ENCODE measurements at regions not wholly inside any gene's neighbourhood (a gene's known extent, or its start where the extent isn't known, plus 50 kb on each side); places are given as distances from the start of the nearest gene placed in this dataset.
"Not testable (repeated sequence)": the region's sequence is repeated elsewhere in the genome, so short reads cannot be mapped to it uniquely, and the experiment has no call there.

DNA sequence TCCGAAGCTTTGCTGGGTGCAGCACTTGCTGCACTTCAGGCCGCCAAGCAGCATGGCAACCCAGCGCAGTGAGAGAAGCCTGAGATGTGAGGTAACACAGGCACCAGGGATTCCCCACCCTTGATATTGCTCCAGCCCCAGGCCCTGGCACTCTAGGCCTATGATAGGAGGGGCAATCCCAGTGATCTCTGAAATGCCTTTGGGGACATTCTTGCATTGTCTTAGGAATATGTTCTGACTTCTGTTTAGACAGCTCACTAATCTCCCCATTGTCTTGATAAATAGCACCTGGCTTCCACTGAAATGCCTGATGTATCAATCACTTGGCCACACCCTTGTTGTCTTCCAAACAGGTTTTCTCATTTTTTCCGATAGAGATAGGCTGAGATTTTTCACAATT, 102.8 kb downstream of the SOX14 start:
- no peak for TF ChIP-seq CTCF (IDR thresholded peaks at IDR 0.05)
- no peak for DNase-seq (ENCODE audit: low spot score)
- no peak overlapping the region for H3K4me3 ChIP-seq
- no peak overlapping the region for H3K27ac ChIP-seq

- no peak for DNase-seq (ENCODE audit: low spot score)
- no peak overlapping the region for H3K27ac ChIP-seq
- no peak for TF ChIP-seq CTCF (IDR thresholded peaks at IDR 0.05)
- no peak overlapping the region for H3K4me3 ChIP-seq
Measured at GRCh38 chr3:137867611-137868010, 103.5 kb downstream of the SOX14 start.

DNA sequence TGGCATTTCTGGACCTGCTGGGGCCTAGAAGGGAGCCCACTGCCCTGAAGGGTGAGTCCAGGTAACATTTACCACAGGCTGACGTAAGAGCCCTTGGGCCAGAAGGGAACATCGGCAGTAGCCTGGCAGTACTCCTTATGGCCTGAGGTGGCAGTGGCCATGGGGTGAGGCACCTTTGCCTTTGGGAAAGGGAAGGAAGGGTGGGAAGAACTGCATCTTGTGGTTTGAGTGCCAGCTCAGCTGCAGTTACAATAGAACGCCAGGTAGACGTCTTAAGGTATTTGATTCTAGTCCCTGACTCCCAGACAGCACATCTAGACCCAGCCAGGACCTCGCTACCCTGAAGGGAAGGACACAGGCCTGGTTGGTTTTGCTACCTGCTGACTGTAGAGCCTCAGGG, 104.9 kb downstream of the SOX14 start:
- DNase-seq (ENCODE audit: low spot score), result no peak
- no peak for TF ChIP-seq CTCF (IDR thresholded peaks at IDR 0.05)
- Histone ChIP-seq H3K4me3 (no peak overlapping the region), H3K27ac (no peak overlapping the region)

- H3K27ac ChIP-seq; DNase-seq (ENCODE audit: low spot score); H3K4me3 ChIP-seq: not testable (repeated sequence)
Measured at GRCh38 chr3:137872589-137872988, 108.5 kb downstream of the SOX14 start.

- not testable (repeated sequence) for H3K4me3 ChIP-seq; H3K27ac ChIP-seq; DNase-seq (ENCODE audit: low spot score)
Measured at GRCh38 chr3:137896842-137897241, 113.1 kb upstream of the CLDN18 start.

DNA sequence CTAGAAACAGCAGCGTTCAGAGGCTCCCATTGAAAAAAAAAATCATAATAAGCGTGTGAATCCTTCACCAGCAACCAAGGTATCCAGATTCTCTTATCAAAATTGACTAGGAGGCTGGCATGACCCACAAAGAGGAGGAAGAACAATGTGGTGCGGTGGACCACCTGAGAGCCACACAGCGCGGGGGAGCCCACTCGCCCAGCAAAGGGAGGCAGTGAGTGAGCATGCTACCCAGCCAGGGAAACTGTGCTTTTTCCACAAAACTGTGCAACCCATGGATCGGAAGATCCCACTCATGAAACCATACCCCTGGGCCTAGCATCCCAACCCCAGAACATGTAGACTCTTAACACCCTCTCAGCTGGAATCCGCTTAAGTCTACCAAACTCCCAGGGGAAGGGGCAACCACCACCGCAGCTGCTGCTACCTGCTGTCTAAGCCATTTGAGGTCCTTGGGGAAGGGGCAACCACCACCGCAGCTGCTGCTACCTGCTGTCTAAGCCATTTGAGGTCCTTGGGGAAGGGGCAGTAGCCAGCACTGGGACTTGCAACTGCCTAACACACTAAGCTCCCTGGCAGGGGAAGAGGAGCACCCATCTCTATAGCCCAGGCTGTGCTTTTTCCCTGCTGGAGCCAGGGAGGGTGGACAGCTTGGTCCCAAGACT, 102.8 kb upstream of the CLDN18 start:
- no peak for TF ChIP-seq CTCF (IDR thresholded peaks at IDR 0.05)
- Histone ChIP-seq H3K27ac (no peak overlapping the region), H3K4me3 (no peak overlapping the region)
- no peak for DNase-seq (ENCODE audit: low spot score)

GRCh38 chr3:137924628-137925027, 85.3 kb upstream of the CLDN18 start:
- Histone ChIP-seq H3K4me3 (no peak overlapping the region), H3K27ac (no peak overlapping the region)
- TF ChIP-seq CTCF (IDR thresholded peaks at IDR 0.05), result no peak
- DNase-seq (ENCODE audit: low spot score), result no peak

GRCh38 chr3:137925080-137925479, 84.9 kb upstream of the CLDN18 start:
- no peak overlapping the region for H3K27ac ChIP-seq
- H3K4me3 ChIP-seq, result no peak overlapping the region
- no peak for TF ChIP-seq CTCF (IDR thresholded peaks at IDR 0.05)
- no peak for DNase-seq (ENCODE audit: low spot score)
